ENCODE measurements at regions not wholly inside any gene's neighbourhood (a gene's known extent, or its start where the extent isn't known, plus 50 kb on each side); places are given as distances from the start of the nearest gene placed in this dataset.
"Not testable (repeated sequence)": the region's sequence is repeated elsewhere in the genome, so short reads cannot be mapped to it uniquely, and the experiment has no call there.

DNA sequence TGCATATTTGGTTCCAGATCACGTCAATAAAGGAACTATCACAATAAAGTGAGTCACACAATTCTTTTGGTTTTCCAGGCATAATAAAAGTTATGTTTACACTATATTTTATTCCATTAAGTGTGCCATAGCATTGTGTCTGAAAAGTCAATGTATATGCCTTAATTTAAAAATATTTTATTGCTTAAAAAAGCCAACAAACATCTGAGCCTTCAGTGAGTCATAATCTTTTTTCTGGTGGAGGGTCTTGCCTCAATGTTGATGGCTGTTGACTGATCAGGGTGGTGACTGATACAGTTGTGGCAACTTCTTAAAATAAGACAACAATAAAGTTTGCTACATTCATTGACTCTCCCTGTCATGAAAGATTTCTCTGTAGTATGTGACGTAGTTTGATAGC lies 254.3 kb upstream of the SPOPL start:
- TF ChIP-seq CTCF (IDR thresholded peaks at IDR 0.05): no peak
- Mint-ChIP-seq H3K4me3 (no peak overlapping the region), H3K9me3 (no peaks in the 10 kb centered on the region), H3K36me3 (ENCODE audit: low read depth) (no peaks in the 10 kb centered on the region), H3K27ac (no peak overlapping the region), H3K4me1 (no peaks in the 10 kb centered on the region), H3K27me3 (ENCODE audit: low read depth, poor library complexity) (no peaks in the 10 kb centered on the region)
- DNase-seq: no peak

DNA sequence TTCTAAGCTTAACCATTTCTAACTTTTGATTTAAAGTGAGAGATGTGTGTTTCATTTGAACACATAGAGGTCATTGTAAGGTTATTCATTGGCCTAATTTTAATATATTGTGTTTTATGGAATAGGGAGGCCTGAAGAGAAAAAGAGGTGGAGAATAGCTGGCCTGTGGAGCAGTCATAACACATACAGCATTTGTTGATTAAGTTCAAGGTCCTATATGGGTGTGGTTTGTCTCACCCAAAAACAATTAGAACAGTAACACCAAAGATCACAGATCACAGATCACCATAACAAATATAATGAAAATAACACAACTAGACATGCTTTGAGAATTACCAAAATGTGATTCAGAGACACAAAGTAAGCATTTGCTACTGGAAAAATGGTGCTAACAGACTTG lies 252.4 kb upstream of the SPOPL start:
- no peaks in the 10 kb centered on the region for H3K9me3 Mint-ChIP-seq
- no peak for TF ChIP-seq CTCF (IDR thresholded peaks at IDR 0.05)
- no peaks in the 10 kb centered on the region for H3K4me1 Mint-ChIP-seq
- H3K36me3 Mint-ChIP-seq (ENCODE audit: low read depth): no peaks in the 10 kb centered on the region
- no peaks in the 10 kb centered on the region for H3K27me3 Mint-ChIP-seq (ENCODE audit: low read depth, poor library complexity)
- no peak overlapping the region for H3K4me3 Mint-ChIP-seq
- no peak overlapping the region for H3K27ac Mint-ChIP-seq
- no peak for DNase-seq

GRCh38 chr2:138250843-138251320 lies 250.7 kb upstream of the SPOPL start:
- DNase-seq; H3K36me3 Mint-ChIP-seq (ENCODE audit: low read depth); H3K4me3 Mint-ChIP-seq; H3K27ac Mint-ChIP-seq; H3K4me1 Mint-ChIP-seq; H3K27me3 Mint-ChIP-seq (ENCODE audit: low read depth, poor library complexity); H3K9me3 Mint-ChIP-seq: not testable (repeated sequence)

GRCh38 chr2:138252587-138252986 lies 249.0 kb upstream of the SPOPL start:
- DNase-seq: no peak
- no peak for TF ChIP-seq CTCF (IDR thresholded peaks at IDR 0.05)
- Mint-ChIP-seq H3K27ac (no peak overlapping the region), H3K4me1 (no peaks in the 10 kb centered on the region), H3K27me3 (ENCODE audit: low read depth, poor library complexity) (no peaks in the 10 kb centered on the region), H3K4me3 (no peak overlapping the region), H3K36me3 (ENCODE audit: low read depth) (no peaks in the 10 kb centered on the region), H3K9me3 (peaks cover 4% of the 10 kb centered on the region)

GRCh38 chr2:138255670-138256069 lies 245.9 kb upstream of the SPOPL start:
- Mint-ChIP-seq H3K4me3 (no peak overlapping the region), H3K27ac (no peak overlapping the region), H3K4me1 (no peaks in the 10 kb centered on the region), H3K9me3 (peaks cover 25% of the 10 kb centered on the region), H3K36me3 (ENCODE audit: low read depth) (no peaks in the 10 kb centered on the region), H3K27me3 (ENCODE audit: low read depth, poor library complexity) (no peaks in the 10 kb centered on the region)
- TF ChIP-seq CTCF (IDR thresholded peaks at IDR 0.05): no peak
- DNase-seq: no peak

DNA sequence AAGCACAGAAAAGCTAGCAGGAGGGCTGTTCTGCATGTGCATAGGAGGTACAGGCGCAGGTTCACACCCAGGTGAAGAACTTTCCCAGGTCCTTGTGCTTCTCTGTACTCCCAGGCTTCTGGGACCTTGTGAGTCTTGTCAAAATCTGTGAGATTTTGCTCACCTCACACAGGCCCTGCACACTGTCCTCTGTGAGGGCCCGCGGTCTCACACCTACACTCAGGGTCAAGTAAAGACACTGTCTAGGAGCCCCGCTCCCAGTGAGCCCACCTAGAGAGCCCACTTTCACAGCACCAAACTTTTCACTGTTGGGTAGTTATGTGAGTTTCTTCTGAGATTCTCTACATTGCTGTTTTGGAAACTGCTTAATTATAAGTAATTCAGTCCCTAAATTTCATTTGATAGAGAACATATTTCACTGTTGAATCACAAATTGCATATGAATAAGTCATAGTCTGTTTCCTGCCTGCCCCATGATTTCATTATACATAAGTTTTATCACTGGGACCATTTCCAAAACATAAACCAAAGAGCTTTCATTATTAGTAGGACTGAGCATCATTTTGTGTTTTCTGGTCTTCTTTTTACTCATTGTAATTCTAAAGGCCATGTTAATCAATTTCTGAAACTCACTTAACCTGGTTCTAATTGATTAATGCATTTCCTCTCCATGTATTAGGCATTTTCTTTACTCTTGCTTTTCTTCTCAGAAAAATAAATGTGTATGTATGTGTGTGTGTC lies 234.2 kb upstream of the SPOPL start:
- no peak overlapping the region for H3K4me3 Mint-ChIP-seq
- TF ChIP-seq CTCF (IDR thresholded peaks at IDR 0.05): no peak
- peaks cover 9% of the 10 kb centered on the region for H3K9me3 Mint-ChIP-seq
- H3K36me3 Mint-ChIP-seq (ENCODE audit: low read depth): no peaks in the 10 kb centered on the region
- no peaks in the 10 kb centered on the region for H3K27me3 Mint-ChIP-seq (ENCODE audit: low read depth, poor library complexity)
- no peak for DNase-seq
- no peak overlapping the region for H3K27ac Mint-ChIP-seq
- peaks cover 11% of the 10 kb centered on the region for H3K4me1 Mint-ChIP-seq

Data from nephron progenitor cell (in vitro differentiated cells).